PFSK-1 (cell line): ENCODE measurements at regions not wholly inside any gene's neighbourhood (a gene's known extent, or its start where the extent isn't known, plus 50 kb on each side); places are given as distances from the start of the nearest gene placed in this dataset.

Experiments used
- FOXP2 ChIP-seq: optimal IDR thresholded peaks from 2 replicates; pipeline ENCODE3; 2011; ENCODE audit warnings: borderline replicate concordance, control low read depth, inconsistent platforms; ENCODE audit not compliant: insufficient read depth; ENCODE audit errors: extremely low read length, extremely low read depth
- POLR2AphosphoS5 ChIP-seq: IDR thresholded peaks from 2 replicates; pipeline ENCODE4 v1.6.1; 2012; ENCODE audit warnings: low read depth, mild to moderate bottlenecking, control low read depth, low read length, moderate library complexity
- REST ChIP-seq, 2 experiments: IDR thresholded peaks; 2 replicates each; pipeline versions ENCODE4 v1.6.1 to v1.8.0; 2011 to 2012; ENCODE audit warnings: low read depth in 2 of 2, low read length in 2 of 2, control low read depth in 1 of 2, inconsistent platforms in 1 of 2, mild to moderate bottlenecking in 1 of 2, moderate library complexity in 1 of 2; ENCODE audit not compliant: insufficient read depth in 1 of 2
- SIN3A ChIP-seq: IDR thresholded peaks from 2 replicates; pipeline ENCODE4 v1.6.1; 2012; ENCODE audit warnings: mild to moderate bottlenecking, low read length, moderate library complexity, borderline replicate concordance; ENCODE audit not compliant: insufficient read depth
- TAF1 ChIP-seq: IDR thresholded peaks from 2 replicates; pipeline ENCODE4 v1.6.1; 2012; ENCODE audit warnings: low read length, control low read depth, borderline replicate concordance; ENCODE audit not compliant: insufficient read depth

- TF ChIP-seq POLR2AphosphoS5 (no peak), TAF1 (no peak), FOXP2 (no peak), REST (IDR thresholded peaks at IDR 0.05; ENCODE audit: insufficient read depth in 1 of 2, low read depth in 2 of 2, low read length in 2 of 2) (no peak), SIN3A (no peak)
These were observed 234.7 kb downstream of the SETD4 start for GRCh38 chr21:35825370-35826353.

GRCh38 chr21:35824136-35824535 is 236.2 kb downstream of the SETD4 start:
- TF ChIP-seq FOXP2 (no peak), TAF1 (no peak), REST (IDR thresholded peaks at IDR 0.05; ENCODE audit: insufficient read depth in 1 of 2, low read depth in 2 of 2, low read length in 2 of 2) (no peak), SIN3A (no peak), POLR2AphosphoS5 (no peak)

- TF ChIP-seq POLR2AphosphoS5, result no peak
- TF ChIP-seq REST (IDR thresholded peaks at IDR 0.05; ENCODE audit: insufficient read depth in 1 of 2, low read depth in 2 of 2, low read length in 2 of 2), result no peak
- no peak for TF ChIP-seq FOXP2
- TF ChIP-seq SIN3A, result no peak
- TF ChIP-seq TAF1, result no peak
These were observed 241.2 kb downstream of the SETD4 start for GRCh38 chr21:35819134-35819533.

- TF ChIP-seq REST (IDR thresholded peaks at IDR 0.05; ENCODE audit: insufficient read depth in 1 of 2, low read depth in 2 of 2, low read length in 2 of 2) (no peak), TAF1 (no peak), SIN3A (no peak), FOXP2 (no peak), POLR2AphosphoS5 (no peak)
These were observed 241.7 kb downstream of the SETD4 start for GRCh38 chr21:35818597-35818996.
